Astrocyte of the hippocampus (primary cell): ENCODE measurements at regions not wholly inside any gene's neighbourhood (a gene's known extent, or its start where the extent isn't known, plus 50 kb on each side); places are given as distances from the start of the nearest gene placed in this dataset.
A peak's percentile ranks its signal among the peaks of the same experiment; 100 is the strongest.

ENCODE experiments used
- DNase-seq: peaks from one replicate; pipeline ENCODE4 v3.0.0; 2011; ENCODE audit warnings: low read depth, low spot score

- no peak for DNase-seq
Measured at GRCh38 chr7:18081617-18082016, 54.0 kb upstream of the PRPS1L1 start.

GRCh38 chr7:18082169-18082568, 54.5 kb upstream of the PRPS1L1 start:
- DNase-seq = no peak

GRCh38 chr7:18086165-18087025, 58.7 kb upstream of the PRPS1L1 start:
- DNase-seq = peak; percentile 56

GRCh38 chr7:18087026-18087686, 59.5 kb upstream of the PRPS1L1 start:
- peak; percentile 53 for DNase-seq

GRCh38 chr7:18087687-18088078, 60.0 kb upstream of the PRPS1L1 start:
- DNase-seq = peak; percentile 17

- DNase-seq = no peak
Measured at GRCh38 chr7:18096087-18096486, 68.4 kb upstream of the PRPS1L1 start.

GRCh38 chr7:18102576-18102975, 74.9 kb upstream of the PRPS1L1 start:
- DNase-seq = no peak

GRCh38 chr7:18103436-18104218, 76.0 kb upstream of the PRPS1L1 start:
- no peak for DNase-seq

- DNase-seq = peak; percentile 44
Measured at GRCh38 chr7:18109762-18110161, 82.1 kb upstream of the PRPS1L1 start.

GRCh38 chr7:18116661-18117060, 89.0 kb upstream of the PRPS1L1 start:
- peak; percentile 46 for DNase-seq

- peak; percentile 80 for DNase-seq
Measured at GRCh38 chr7:18117482-18117881, 89.8 kb upstream of the PRPS1L1 start.

- peak; percentile 36 for DNase-seq
Measured at GRCh38 chr7:18119985-18120384, 92.3 kb upstream of the PRPS1L1 start.

GRCh38 chr7:18123508-18124239, 96.0 kb upstream of the PRPS1L1 start:
- no peak for DNase-seq

- no peak for DNase-seq
Measured at GRCh38 chr7:18125476-18125875, 97.8 kb upstream of the PRPS1L1 start.

- DNase-seq = no peak
Measured at GRCh38 chr7:18126281-18126680, 98.6 kb upstream of the PRPS1L1 start.

GRCh38 chr7:18128846-18129245, 101.2 kb upstream of the PRPS1L1 start:
- no peak for DNase-seq

- DNase-seq = no peak
Measured at GRCh38 chr7:18132811-18133210, 105.2 kb upstream of the PRPS1L1 start.

GRCh38 chr7:18133921-18134320, 106.3 kb upstream of the PRPS1L1 start:
- DNase-seq = no peak

GRCh38 chr7:18140943-18141342, 113.3 kb upstream of the PRPS1L1 start:
- no peak for DNase-seq

- DNase-seq = no peak
Measured at GRCh38 chr7:18144166-18144565, 116.5 kb upstream of the PRPS1L1 start.

GRCh38 chr7:18145160-18145559, 117.5 kb upstream of the PRPS1L1 start:
- DNase-seq = no peak

- no peak for DNase-seq
Measured at GRCh38 chr7:18151422-18151821, 123.8 kb upstream of the PRPS1L1 start.
